Mucosa of stomach (tissue), 1 donor: ENCODE measurements at regions not wholly inside any gene's neighbourhood (a gene's known extent, or its start where the extent isn't known, plus 50 kb on each side); places are given as distances from the start of the nearest gene placed in this dataset.

ENCODE experiments used
- H3K27me3 ChIP-seq: one replicate; pipeline ENCODE4 v1.7.0; 2013; ENCODE audit warnings: mild to moderate bottlenecking, low read length; ENCODE audit not compliant: control insufficient read depth, insufficient read depth
- H3K36me3 ChIP-seq: one replicate; pipeline ENCODE4 v1.7.0; 2013; ENCODE audit warnings: low read length; ENCODE audit not compliant: control insufficient read depth, insufficient read depth
- H3K4me1 ChIP-seq: one replicate; pipeline ENCODE4 v1.7.0; 2013; ENCODE audit warnings: mild to moderate bottlenecking, low read length; ENCODE audit not compliant: control insufficient read depth, insufficient read depth
- H3K4me3 ChIP-seq: one replicate; pipeline ENCODE4 v1.7.0; 2013; ENCODE audit warnings: low read length
- H3K9ac ChIP-seq: one replicate; pipeline ENCODE4 v1.7.0; 2013; ENCODE audit warnings: mild to moderate bottlenecking, low read length, moderate library complexity
- H3K9me3 ChIP-seq: one replicate; pipeline ENCODE4 v1.7.0; 2013; ENCODE audit warnings: mild to moderate bottlenecking, low read length, moderate library complexity; ENCODE audit not compliant: control insufficient read depth
- donor health status: Pancreatic carcinoma.

GRCh38 chr7:46637793-46638735, 717.0 kb upstream of the IGFBP3 start:
- Histone ChIP-seq H3K9ac (no peak overlapping the region), H3K9me3 (no peaks in the 10 kb centered on the region), H3K4me1 (no peaks in the 10 kb centered on the region), H3K4me3 (no peak overlapping the region), H3K36me3 (no peaks in the 10 kb centered on the region), H3K27me3 (no peaks in the 10 kb centered on the region)

- H3K4me3 ChIP-seq: no peak overlapping the region
- H3K27me3 ChIP-seq: no peaks in the 10 kb centered on the region
- no peaks in the 10 kb centered on the region for H3K36me3 ChIP-seq
- no peaks in the 10 kb centered on the region for H3K4me1 ChIP-seq
- H3K9me3 ChIP-seq: no peaks in the 10 kb centered on the region
- H3K9ac ChIP-seq: no peak overlapping the region
Observed at GRCh38 chr7:46636022-46636421, 715.0 kb upstream of the IGFBP3 start.

- H3K4me1 ChIP-seq: no peaks in the 10 kb centered on the region
- H3K27me3 ChIP-seq: no peaks in the 10 kb centered on the region
- no peaks in the 10 kb centered on the region for H3K9me3 ChIP-seq
Observed at GRCh38 chr7:46633630-46634240, 712.7 kb upstream of the IGFBP3 start.

DNA sequence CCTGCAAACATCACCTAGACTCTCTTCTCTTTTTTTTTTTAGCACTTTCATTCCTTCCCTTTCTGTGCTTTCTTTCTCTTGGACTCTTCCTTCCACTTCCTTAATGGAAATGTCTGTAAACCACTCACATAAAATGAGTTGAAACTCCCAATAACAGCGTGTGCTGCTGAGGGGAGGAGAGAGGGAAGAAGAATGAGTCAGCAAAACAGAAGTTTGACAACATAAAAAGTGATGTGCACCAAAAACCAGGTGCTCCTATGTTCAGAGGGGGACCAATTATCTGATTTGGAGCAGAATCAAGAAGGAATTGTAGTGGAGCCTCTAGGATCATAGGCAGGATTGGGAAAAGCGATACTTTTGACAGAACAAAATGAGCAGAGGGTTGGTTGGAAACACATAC, 712.1 kb upstream of the IGFBP3 start:
- H3K4me3 ChIP-seq: no peak overlapping the region
- H3K9ac ChIP-seq: no peak overlapping the region
- H3K9me3 ChIP-seq: no peaks in the 10 kb centered on the region
- no peaks in the 10 kb centered on the region for H3K27me3 ChIP-seq
- no peaks in the 10 kb centered on the region for H3K36me3 ChIP-seq
- H3K4me1 ChIP-seq: no peaks in the 10 kb centered on the region

More at GRCh38 chr7:46633630-46634240, 712.7 kb upstream of the IGFBP3 start:
- H3K4me3 ChIP-seq: no peak overlapping the region
- no peak overlapping the region for H3K9ac ChIP-seq
- H3K36me3 ChIP-seq: no peaks in the 10 kb centered on the region

DNA sequence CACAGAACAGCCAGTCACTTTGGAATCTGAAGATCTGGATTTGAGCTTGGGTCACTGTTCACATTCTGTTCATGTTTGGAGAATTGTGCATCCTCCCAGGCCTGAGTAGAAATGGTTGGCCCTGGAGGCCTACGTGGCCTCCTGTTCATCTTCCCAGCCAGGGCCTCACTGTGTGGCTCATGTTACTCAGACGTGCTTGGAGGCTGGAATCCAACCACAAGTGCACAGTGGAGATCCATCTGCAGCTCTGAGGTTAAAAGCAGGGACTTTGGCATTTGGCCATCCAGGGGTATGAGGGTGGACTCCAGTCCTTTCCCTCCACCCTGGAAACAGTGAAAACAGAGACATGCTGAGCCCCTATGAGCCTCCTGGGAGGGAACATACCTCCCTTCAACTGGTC, 709.0 kb upstream of the IGFBP3 start:
- Histone ChIP-seq H3K4me1 (no peaks in the 10 kb centered on the region), H3K4me3 (no peak overlapping the region), H3K36me3 (no peaks in the 10 kb centered on the region), H3K9me3 (no peaks in the 10 kb centered on the region), H3K27me3 (no peaks in the 10 kb centered on the region), H3K9ac (no peak overlapping the region)

- Histone ChIP-seq H3K4me3 (no peak overlapping the region), H3K36me3 (no peaks in the 10 kb centered on the region), H3K9ac (no peak overlapping the region), H3K4me1 (no peaks in the 10 kb centered on the region), H3K9me3 (no peaks in the 10 kb centered on the region), H3K27me3 (no peaks in the 10 kb centered on the region)
Observed at GRCh38 chr7:46628389-46628788, 707.3 kb upstream of the IGFBP3 start.

DNA sequence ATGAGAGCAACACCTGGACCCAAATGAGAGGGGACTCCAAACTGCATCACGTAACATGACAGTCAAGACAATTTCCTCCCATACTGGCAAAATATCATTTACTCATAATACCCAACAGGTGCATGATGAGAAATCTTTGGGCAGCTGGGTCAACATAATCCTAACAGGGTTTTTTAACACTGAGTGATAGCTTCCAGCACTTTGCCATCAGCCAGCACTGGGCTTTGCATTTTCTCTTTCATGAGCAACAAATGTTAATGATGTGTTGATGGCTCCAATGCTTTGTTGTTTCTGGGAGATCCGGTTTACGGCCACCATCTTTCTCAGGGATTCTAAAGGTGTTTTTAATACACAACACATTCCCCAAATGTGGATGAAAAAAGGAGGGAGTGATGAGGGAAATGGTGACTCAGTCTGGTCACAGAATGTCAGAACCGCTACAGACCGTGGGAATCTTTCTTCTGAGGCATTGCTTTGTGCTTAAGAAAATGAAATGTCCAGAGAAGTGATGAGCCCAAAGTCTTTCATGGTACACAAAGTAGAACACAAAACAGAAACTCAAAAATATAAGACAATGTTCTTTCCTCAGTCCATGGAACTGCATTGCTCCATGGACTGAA, 705.7 kb upstream of the IGFBP3 start:
- Histone ChIP-seq H3K27me3 (no peaks in the 10 kb centered on the region), H3K36me3 (no peaks in the 10 kb centered on the region), H3K9ac (no peak overlapping the region), H3K4me1 (no peaks in the 10 kb centered on the region), H3K9me3 (no peaks in the 10 kb centered on the region), H3K4me3 (no peak overlapping the region)

GRCh38 chr7:46626261-46626660, 705.2 kb upstream of the IGFBP3 start:
- no peak overlapping the region for H3K9ac ChIP-seq
- no peak overlapping the region for H3K4me3 ChIP-seq
- H3K4me1 ChIP-seq: no peaks in the 10 kb centered on the region
- H3K9me3 ChIP-seq: no peaks in the 10 kb centered on the region
- no peaks in the 10 kb centered on the region for H3K27me3 ChIP-seq
- no peaks in the 10 kb centered on the region for H3K36me3 ChIP-seq

- Histone ChIP-seq H3K27me3 (no peaks in the 10 kb centered on the region), H3K9ac (no peak overlapping the region)
Observed at GRCh38 chr7:46625032-46625431, 704.0 kb upstream of the IGFBP3 start.

DNA sequence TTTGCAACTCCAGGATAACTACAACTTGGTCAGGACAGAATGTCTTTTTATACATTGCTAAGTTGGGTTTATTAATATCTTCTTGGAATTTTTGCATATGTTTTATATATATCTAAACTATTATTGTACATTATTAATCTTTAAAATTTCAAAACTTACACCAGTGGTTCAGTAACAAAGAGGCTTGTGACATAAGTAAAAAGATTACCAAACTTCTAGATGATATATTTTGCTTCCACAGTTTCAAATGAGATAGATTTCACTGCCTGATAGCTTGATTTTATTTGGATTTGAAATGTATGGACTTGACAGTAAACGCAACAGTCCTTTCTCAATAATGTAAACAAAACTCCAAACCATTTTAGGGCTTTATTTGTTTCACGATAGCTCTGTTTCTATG, 701.2 kb upstream of the IGFBP3 start:
- H3K9ac ChIP-seq: no peak overlapping the region
- no peaks in the 10 kb centered on the region for H3K4me1 ChIP-seq
- no peaks in the 10 kb centered on the region for H3K36me3 ChIP-seq
- no peaks in the 10 kb centered on the region for H3K27me3 ChIP-seq
- no peaks in the 10 kb centered on the region for H3K9me3 ChIP-seq
- H3K4me3 ChIP-seq: no peak overlapping the region

More at GRCh38 chr7:46625032-46625431, 704.0 kb upstream of the IGFBP3 start:
- no peak overlapping the region for H3K4me3 ChIP-seq
- H3K9me3 ChIP-seq: no peaks in the 10 kb centered on the region
- no peaks in the 10 kb centered on the region for H3K4me1 ChIP-seq
- H3K36me3 ChIP-seq: no peaks in the 10 kb centered on the region

DNA sequence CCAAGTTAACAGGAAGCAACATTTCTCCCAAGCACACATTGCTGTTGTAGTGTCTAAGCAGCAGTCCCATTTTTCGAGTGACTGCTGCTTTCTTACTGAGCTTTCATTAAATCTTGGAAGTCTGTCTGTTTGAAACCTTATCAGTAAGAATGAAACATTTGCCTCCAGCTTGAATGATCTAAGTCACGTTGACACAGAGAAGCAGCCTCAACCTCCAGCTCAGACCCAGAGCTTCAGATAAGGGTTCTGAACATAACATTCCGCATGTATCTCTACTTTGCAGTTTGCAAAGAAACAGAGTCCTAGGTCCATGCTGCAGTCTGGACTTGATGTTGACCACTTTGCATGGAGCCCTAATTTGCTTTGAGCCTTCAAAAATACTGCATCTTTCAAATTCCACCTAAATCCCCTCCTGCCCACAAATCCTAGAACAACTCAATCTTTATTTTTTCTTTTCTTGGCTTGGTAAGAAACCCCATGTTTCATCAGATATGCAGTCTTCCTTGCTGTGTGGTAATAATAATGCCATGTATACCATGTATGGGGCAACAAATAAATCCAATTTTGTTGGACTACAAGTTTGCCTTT, 698.7 kb upstream of the IGFBP3 start:
- Histone ChIP-seq H3K36me3 (no peaks in the 10 kb centered on the region), H3K27me3 (no peaks in the 10 kb centered on the region), H3K9ac (no peak overlapping the region), H3K4me3 (no peak overlapping the region), H3K9me3 (no peaks in the 10 kb centered on the region), H3K4me1 (no peaks in the 10 kb centered on the region)

DNA sequence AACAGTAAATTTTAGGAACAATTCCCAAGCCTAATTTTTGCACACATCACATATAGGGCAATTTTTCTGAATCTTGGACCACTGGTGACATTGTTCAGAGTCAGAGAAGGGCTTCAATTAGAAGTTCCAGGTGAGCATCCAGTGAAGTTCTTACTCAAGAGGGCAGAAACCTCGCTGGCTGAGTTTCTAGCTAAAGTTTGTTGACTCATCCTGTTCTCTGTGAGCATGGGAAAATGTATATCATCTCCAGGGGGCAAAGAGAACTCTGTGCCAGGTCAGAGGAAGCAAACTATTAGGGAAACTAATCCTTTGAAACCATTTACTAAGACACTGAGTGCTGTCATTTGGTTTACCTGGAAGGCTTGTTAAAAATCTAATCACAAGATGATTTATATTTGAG, 695.6 kb upstream of the IGFBP3 start:
- Histone ChIP-seq H3K9me3 (no peaks in the 10 kb centered on the region), H3K36me3 (no peaks in the 10 kb centered on the region), H3K4me3 (no peak overlapping the region), H3K4me1 (peaks cover 5% of the 10 kb centered on the region), H3K9ac (no peak overlapping the region), H3K27me3 (no peaks in the 10 kb centered on the region)
